ENCODE measurements at regions not wholly inside any gene's neighbourhood (a gene's known extent, or its start where the extent isn't known, plus 50 kb on each side); places are given as distances from the start of the nearest gene placed in this dataset.

GRCh38 chr4:23401572-23401971 lies 488.3 kb downstream of the PPARGC1A start:
- TF ChIP-seq EZH2 (IDR thresholded peaks at IDR 0.05; ENCODE audit: borderline replicate concordance, insufficient read depth, low read length, poor library complexity, severe bottlenecking) = no peak
- TF ChIP-seq POLR2AphosphoS5 (IDR thresholded peaks at IDR 0.05) = no peak
- TF ChIP-seq RAD21 (conservative IDR thresholded peaks at IDR 0.05) = no peak
- TF ChIP-seq CTCF (IDR thresholded peaks at IDR 0.05; ENCODE audit: poor library complexity, severe bottlenecking) = no peak
- TF ChIP-seq MXI1 (conservative IDR thresholded peaks at IDR 0.05; ENCODE audit: poor library complexity, severe bottlenecking) = no peak
- TF ChIP-seq TAF1 (IDR thresholded peaks at IDR 0.05; ENCODE audit: low read depth) = no peak
- TF ChIP-seq REST (IDR thresholded peaks at IDR 0.05; ENCODE audit: borderline replicate concordance) = no peak
- no peak for TF ChIP-seq SMC3 (conservative IDR thresholded peaks at IDR 0.05; ENCODE audit: poor library complexity)
- TF ChIP-seq EP300 (conservative IDR thresholded peaks at IDR 0.05; ENCODE audit: poor library complexity, severe bottlenecking) = no peak
- Histone ChIP-seq H3F3A (ENCODE audit: insufficient read depth, low read length, poor library complexity, severe bottlenecking) (no peaks in the 10 kb centered on the region), H3K9me2 (ENCODE audit: insufficient read depth, low read length) (no peaks in the 10 kb centered on the region), H3K9me3 (ENCODE audit: low read length) (peaks cover under 1% of the 10 kb centered on the region), H3K9ac (ENCODE audit: low read length) (no peak overlapping the region), H2AFZ (ENCODE audit: low read depth, low read length) (no peak overlapping the region), H3K27ac (ENCODE audit: low read length) (no peak overlapping the region), H3K36me3 (ENCODE audit: insufficient read depth, low read length) (no peaks in the 10 kb centered on the region), H3K4me3 (ENCODE audit: low read length) (no peak overlapping the region), H4K20me1 (ENCODE audit: insufficient read depth) (no peaks in the 10 kb centered on the region), H3K27me3 (ENCODE audit: insufficient read depth, low read depth, low read length) (no peaks in the 10 kb centered on the region), H3K79me2 (replicated peaks; ENCODE audit: insufficient read depth, low read length) (no peaks in the 10 kb centered on the region), H3K4me2 (ENCODE audit: low read length) (no peak overlapping the region)

GRCh38 chr4:23392860-23393458 lies 496.9 kb downstream of the PPARGC1A start:
- Histone ChIP-seq H2AFZ (ENCODE audit: low read depth, low read length) (no peak overlapping the region), H3K9ac (ENCODE audit: low read length) (no peak overlapping the region), H3K4me3 (ENCODE audit: low read length) (no peak overlapping the region), H3K79me2 (replicated peaks; ENCODE audit: insufficient read depth, low read length) (no peaks in the 10 kb centered on the region), H3F3A (ENCODE audit: insufficient read depth, low read length, poor library complexity, severe bottlenecking) (no peaks in the 10 kb centered on the region), H3K27ac (ENCODE audit: low read length) (no peak overlapping the region), H3K36me3 (ENCODE audit: insufficient read depth, low read length) (no peaks in the 10 kb centered on the region), H3K4me2 (ENCODE audit: low read length) (no peak overlapping the region), H3K9me2 (ENCODE audit: insufficient read depth, low read length) (no peaks in the 10 kb centered on the region), H4K20me1 (ENCODE audit: insufficient read depth) (no peaks in the 10 kb centered on the region), H3K27me3 (ENCODE audit: insufficient read depth, low read depth, low read length) (no peaks in the 10 kb centered on the region), H3K9me3 (ENCODE audit: low read length) (peaks cover 6% of the 10 kb centered on the region)
- TF ChIP-seq REST (IDR thresholded peaks at IDR 0.05; ENCODE audit: borderline replicate concordance) (no peak), EP300 (conservative IDR thresholded peaks at IDR 0.05; ENCODE audit: poor library complexity, severe bottlenecking) (no peak), CTCF (IDR thresholded peaks at IDR 0.05; ENCODE audit: poor library complexity, severe bottlenecking) (no peak), EZH2 (IDR thresholded peaks at IDR 0.05; ENCODE audit: borderline replicate concordance, insufficient read depth, low read length, poor library complexity, severe bottlenecking) (no peak), RAD21 (conservative IDR thresholded peaks at IDR 0.05) (no peak), MXI1 (conservative IDR thresholded peaks at IDR 0.05; ENCODE audit: poor library complexity, severe bottlenecking) (no peak), POLR2AphosphoS5 (IDR thresholded peaks at IDR 0.05) (no peak), TAF1 (IDR thresholded peaks at IDR 0.05; ENCODE audit: low read depth) (no peak), SMC3 (conservative IDR thresholded peaks at IDR 0.05; ENCODE audit: poor library complexity) (no peak)

Data from neural cell (in vitro differentiated cells).